Epithelial cell of prostate (primary cell): ENCODE measurements at regions not wholly inside any gene's neighbourhood (a gene's known extent, or its start where the extent isn't known, plus 50 kb on each side); places are given as distances from the start of the nearest gene placed in this dataset.
A peak's percentile ranks its signal among the peaks of the same experiment; 100 is the strongest.
"Not testable (repeated sequence)": the region's sequence is repeated elsewhere in the genome, so short reads cannot be mapped to it uniquely, and the experiment has no call there.

Source experiments
- DNase-seq: peaks from one replicate; pipeline ENCODE4 v3.0.0-alpha.2; 2011; ENCODE audit warnings: low read depth, low spot score
- H3K27ac ChIP-seq: fragments of 450-650 bp; 2 replicates; pipeline ENCODE4 v1.5.1; 2017; ENCODE audit warnings: mild to moderate bottlenecking

DNA sequence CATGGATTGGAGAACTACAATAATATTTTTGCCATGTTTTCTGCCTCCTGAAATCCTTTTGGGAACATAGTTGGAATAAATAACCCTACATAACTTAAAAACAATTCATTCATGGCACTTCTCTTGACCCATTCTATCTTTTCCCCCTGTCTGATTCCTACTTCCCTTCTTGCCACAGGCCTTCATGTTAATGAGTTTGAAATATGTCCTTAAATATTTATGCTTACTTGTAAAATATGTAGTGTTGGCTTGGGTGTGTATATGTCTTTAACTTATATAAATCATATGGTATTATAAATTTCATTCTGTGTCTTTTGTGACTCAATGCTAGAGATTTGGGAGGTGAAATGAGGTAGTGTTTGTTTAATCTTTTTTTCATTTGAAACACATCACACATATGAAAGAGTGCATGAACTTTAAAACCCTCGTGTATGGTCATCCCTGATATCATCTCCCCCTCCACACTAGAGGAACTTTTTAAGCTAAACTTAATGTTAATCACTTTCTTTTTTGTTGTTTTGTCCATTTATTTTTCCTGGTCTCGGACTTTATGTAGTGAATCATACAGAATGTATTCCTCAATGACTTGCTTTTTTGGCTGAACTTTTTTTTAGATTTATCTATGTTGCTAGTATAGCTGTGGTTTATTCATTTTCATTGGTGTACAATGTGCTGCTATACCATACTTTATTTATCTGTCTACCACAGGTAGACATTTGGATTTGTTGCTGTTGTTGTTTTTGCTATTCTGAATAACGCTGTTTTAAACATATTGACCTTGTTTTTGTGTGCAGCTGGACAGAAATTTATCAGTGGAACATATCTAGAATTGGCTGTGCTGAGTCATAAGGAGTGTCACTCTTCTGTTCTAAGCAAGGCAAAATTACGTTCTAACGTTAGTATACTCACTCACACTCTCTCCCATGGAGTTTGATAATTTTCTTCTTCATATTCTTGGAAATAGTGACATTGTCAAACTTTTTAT lies 441.6 kb downstream of the PLPP3 start:
- H3K27ac ChIP-seq, result no peak overlapping the region

DNA sequence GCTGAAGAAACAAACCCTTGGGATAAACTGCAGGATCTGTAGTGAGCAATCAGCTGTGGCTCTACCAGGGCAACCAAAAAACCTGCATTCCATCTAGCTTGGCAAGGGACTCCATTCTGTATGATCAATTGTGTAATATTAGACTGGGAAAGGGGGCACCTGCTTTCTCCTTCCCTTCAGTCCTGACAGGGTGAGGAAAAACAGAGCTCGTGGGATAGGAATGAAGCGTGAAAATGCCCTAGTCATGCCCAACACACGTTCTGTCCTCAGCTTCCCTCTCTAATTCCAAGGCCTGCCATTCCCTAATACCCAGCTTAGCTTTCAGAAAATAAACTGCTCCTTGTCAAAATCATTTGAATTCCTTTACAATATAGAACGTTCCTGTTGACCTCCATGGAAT lies 442.3 kb downstream of the PLPP3 start:
- no peak for DNase-seq
- H3K27ac ChIP-seq, result no peak overlapping the region

More for the DNA sequence above, 441.6 kb downstream of the PLPP3 start:
- no peak for DNase-seq

- no peak overlapping the region for H3K27ac ChIP-seq
- no peak for DNase-seq
Observed at GRCh38 chr1:56135864-56136147, 443.6 kb downstream of the PLPP3 start.

DNA sequence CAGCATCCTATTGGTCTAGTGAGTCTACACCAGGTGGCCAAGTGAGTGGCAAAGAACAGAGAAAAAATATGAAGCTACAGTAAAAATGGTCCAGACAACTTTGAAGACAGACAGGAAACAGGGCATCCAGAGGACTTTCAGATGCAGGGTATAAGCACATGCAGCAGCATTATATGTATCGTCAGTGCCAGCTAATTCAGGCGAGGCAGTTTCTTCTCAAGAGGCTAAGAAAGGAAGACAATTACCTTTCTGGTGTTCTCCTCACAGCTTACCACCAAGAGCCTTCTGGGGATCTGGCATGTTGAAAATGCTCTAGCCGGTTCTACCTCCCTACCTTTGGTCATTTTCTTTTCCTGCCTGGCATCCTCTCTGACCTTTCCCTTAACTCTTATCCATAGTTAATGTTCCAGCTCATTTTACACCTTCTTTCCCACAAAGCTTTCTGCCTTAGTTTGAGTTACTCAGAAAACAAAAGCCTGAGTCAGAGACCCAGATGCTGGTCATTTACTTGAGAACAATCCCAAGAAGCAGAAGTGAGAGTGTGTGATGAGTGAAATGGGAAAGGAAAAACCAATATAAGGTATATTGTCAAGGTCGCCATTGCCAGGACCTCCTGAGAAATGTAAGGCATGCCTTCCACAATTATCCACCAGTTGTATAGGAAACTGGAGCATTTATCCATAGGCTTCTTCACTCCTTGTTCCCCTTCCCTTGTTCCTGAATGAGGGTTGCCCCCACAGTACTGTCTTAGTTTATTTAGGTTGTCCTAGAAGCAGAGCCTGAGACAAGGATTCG lies 444.1 kb downstream of the PLPP3 start:
- no peak overlapping the region for H3K27ac ChIP-seq
- no peak for DNase-seq

DNA sequence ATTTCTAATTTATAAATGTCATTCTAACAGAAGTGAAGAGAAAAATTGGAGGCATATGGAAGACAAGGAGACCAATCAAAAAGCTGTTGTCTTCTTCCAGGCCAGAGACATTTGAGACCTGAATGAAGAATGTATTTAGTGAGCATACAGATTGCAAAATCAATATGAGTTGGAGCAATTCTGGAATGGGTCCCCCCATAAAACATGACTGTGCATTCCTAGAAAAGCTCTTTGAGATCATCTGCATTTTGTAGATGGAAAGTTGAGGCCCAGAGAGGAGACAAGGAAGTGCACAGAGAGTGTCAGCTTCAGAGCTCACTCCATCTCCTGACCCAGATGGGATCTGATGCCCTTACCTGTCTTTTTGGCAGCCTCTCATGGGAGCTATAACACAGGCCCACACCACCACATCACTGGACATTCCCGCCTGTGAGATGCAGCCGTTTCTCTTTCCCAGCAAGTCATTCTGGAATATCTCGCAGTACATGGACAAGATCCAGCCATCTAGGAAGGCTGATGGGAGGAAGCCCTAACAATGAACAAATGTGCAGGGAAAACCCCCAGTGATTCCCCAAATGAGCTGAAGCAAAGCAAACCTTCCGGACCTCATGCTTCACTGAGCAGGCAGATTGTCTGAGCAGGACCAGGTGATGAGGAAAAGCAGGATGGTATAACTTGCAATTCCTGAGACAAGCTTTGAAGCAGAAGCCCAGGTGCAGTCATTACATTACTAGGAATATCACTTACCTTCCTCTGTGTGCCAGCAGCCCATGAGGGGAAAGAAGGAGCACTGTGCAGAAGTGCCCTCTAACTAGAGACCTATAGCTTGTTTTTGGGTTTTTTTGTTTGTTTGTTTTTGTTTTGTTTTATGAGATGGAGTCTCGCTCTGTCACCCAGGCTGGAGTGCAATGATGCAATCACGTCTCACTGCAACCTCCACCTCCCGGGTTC lies 445.6 kb downstream of the PLPP3 start:
- no peak for DNase-seq
- no peak overlapping the region for H3K27ac ChIP-seq

DNA sequence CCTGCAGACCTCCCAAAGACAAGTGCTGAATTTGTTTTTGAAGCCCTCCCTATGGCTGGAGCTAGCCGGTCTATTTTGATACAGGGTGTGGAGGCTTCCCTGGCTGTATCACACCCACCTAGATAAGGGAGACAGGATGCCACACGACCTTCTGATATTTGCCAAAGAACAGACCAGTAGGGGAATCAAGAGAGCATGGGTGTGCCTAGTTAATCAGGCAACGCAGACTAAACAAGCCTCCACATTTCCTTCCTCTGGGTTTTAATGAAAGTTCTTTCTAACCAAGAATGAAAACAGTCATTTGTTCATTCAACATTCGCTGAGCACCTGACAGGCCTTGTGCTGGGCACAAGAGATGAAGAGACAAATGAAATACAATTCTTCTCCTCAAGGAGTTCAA lies 446.8 kb downstream of the PLPP3 start:
- no peak for DNase-seq
- no peak overlapping the region for H3K27ac ChIP-seq

DNA sequence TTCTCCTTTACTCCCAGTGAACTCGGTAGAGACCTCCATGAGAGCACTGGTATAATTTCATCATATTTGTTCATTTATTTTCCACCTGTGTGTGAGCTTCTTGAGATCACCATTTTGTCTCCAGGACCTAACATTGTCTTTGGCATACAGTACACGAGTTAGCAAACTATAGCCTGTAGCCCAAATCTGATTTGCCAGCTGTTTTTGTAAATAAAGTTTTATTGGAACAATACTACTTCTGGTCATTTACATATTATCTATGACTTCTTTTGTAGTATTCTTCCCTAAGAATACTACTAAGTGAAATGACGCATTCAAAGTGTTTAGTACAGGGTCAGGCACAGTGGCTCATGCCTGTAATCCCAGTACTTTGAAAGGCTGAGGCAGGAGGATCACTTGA lies 449.5 kb downstream of the PLPP3 start:
- DNase-seq, result no peak
- H3K27ac ChIP-seq, result no peak overlapping the region

DNA sequence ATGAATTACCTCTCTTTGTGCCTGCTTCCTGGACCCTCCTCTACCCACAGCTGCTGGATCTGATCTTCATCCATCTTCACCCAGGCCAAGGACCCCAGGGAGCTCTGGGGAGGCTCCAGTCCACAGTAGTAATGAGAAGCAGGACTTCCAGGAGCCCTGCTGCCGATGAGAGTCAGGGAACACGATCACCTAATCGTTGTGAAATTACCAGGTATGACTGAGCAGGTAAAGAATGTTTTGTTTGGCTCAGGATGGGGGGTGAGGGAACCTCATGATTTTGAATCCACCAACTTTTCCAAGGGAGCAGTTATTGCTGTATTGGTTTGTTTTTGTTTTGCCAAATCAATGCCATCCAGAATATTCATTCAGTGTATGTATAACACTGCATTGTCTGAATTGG lies 454.0 kb downstream of the PLPP3 start:
- DNase-seq, result peak; percentile 3
- no peak overlapping the region for H3K27ac ChIP-seq

- DNase-seq, result no peak
Observed at GRCh38 chr1:56123826-56124225, 455.5 kb downstream of the PLPP3 start.

GRCh38 chr1:56123421-56123820 lies 455.9 kb downstream of the PLPP3 start:
- no peak for DNase-seq
- H3K27ac ChIP-seq, result no peak overlapping the region

More at GRCh38 chr1:56123826-56124225, 455.5 kb downstream of the PLPP3 start:
- no peak overlapping the region for H3K27ac ChIP-seq

DNA sequence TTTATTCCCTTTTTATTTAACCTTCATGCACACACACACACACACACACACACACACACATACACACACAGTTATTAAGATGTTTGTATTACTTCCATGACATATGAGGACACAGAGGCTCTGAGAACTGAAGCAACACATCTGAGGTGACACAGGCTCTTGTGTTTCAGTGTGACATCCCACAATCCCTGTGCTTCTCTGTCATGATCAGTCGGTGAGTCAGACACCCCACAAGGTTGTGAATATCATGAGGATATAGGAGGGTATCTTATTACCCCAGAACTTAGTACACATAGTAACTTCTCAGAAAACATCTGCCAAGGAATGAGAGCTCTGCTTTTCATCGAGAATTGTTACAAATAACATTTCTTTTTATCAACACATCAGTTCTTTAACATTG lies 459.3 kb downstream of the PLPP3 start:
- H3K27ac ChIP-seq, result no peak overlapping the region
- DNase-seq, result no peak

- not testable (repeated sequence) for DNase-seq
Observed at GRCh38 chr1:56118676-56119075, 460.7 kb downstream of the PLPP3 start.

GRCh38 chr1:56115701-56116100 lies 463.7 kb downstream of the PLPP3 start:
- DNase-seq, result no peak
- H3K27ac ChIP-seq, result no peak overlapping the region

More at GRCh38 chr1:56118676-56119075, 460.7 kb downstream of the PLPP3 start:
- H3K27ac ChIP-seq, result not testable (repeated sequence)

GRCh38 chr1:56113679-56114078 lies 465.7 kb downstream of the PLPP3 start:
- H3K27ac ChIP-seq, result no peak overlapping the region
- no peak for DNase-seq

DNA sequence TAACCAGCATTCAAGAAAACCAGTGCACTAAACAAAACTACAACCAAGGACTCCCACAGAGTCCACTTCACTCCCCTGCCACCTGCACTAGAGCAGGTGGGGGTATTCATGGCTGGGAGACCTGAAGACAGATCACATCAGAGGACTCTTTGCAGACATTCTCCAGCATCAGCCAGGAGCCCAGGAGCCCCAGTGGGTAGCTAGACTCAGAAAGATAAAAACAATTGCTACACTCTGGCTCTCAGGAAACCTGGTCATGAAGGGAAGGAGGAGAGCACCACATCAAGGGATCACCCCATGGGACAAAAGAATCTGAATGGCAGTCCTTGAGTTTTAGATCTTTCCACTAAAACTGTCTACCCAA lies 472.1 kb downstream of the PLPP3 start:
- no peak overlapping the region for H3K27ac ChIP-seq
- DNase-seq, result no peak

DNA sequence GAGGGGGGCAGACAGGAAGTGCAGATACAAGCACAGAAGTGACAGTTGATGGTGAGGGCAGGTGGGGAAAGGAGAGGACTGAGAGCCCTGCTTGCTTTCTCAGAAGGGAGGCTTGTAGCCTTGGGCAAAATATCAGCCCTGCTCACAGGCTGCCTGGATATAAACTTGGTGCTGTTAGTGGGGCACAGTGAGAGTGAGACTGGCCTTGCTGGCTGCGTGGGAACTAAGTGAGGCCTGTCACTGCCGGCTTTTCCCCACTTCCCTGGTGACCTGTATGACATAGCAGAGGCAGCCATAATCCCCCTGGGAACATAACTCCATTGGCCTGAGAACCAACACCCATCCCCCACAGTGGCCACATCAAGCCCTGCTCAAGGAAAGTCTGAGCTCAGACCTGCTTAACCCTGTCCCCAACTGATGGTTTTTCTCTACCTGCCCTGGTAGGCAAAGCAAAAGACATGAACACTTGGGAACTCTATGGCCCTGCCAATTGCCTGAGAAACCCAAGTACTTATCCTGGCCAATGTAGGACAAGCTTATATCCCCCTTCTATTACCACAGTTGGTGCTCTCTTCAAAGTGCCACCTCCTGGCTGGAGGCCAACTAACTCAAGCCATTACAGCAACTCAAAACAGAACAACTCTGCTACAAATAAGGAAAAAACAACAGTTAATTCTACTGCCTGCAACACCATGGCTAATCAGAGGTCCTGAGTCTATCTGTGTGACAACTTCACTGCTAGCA lies 472.7 kb downstream of the PLPP3 start:
- DNase-seq, result no peak
- H3K27ac ChIP-seq, result no peak overlapping the region

DNA sequence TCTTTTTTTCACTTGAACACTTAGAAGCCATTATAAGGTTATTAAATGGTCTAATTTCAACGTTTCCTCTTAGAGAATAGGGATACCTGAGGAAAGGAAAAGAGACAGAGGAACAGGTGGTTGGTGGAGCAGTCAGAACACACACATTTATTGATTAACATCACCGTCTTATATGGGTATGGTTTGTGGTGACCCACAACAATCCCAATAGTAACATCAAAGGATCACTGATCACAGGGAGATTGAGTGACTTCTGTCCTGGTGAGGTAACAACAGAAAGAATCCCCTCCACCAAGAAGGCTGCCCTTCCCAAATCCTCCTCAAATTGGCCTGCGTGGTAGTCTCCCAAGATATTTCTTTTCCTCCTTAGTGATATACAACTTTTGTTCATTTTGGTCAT lies 474.0 kb downstream of the PLPP3 start:
- H3K27ac ChIP-seq, result no peak overlapping the region
- no peak for DNase-seq

GRCh38 chr1:56099766-56100265 lies 479.5 kb downstream of the PLPP3 start:
- H3K27ac ChIP-seq, result no peak overlapping the region
- no peak for DNase-seq

DNA sequence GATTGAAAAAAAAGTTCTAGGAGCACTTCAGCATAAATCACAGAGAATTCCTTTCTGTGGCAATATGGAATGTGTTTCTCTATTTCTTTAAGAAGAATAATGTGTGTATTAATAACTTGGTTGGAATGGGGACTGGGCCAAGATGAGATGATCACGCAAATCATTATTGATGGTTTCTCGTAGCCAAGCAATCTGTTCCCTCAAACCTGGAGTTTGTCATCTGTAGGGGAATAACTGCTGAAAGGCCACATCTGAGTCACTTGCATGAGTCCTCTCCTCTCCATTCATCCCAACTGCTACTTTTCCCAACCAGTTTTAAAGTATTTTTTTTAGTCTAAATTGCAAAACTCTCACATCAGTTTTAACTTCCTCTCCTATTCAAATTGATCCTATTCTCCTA lies 480.4 kb downstream of the PLPP3 start:
- no peak overlapping the region for H3K27ac ChIP-seq
- DNase-seq, result no peak
